Bronchial epithelial cell (primary cell): ENCODE measurements at regions not wholly inside any gene's neighbourhood (a gene's known extent, or its start where the extent isn't known, plus 50 kb on each side); places are given as distances from the start of the nearest gene placed in this dataset.

Experiments
- DNase-seq: peaks from one replicate; pipeline ENCODE4 v3.0.0-alpha.2; 2010; ENCODE audit warnings: low read depth
- FAIRE-seq: peaks from 2 replicates; lab custom pipeline; 2011; peaks lifted over from hg19 to GRCh38; lab: Jason Lieb, UNC
- H3K27me3 ChIP-seq: 2 replicates; pipeline ENCODE4 v1.5.1; 2011; ENCODE audit warnings: low read length; ENCODE audit not compliant: control insufficient read depth, insufficient read depth
- H3K36me3 ChIP-seq: 2 replicates; pipeline ENCODE4 v1.5.1; 2011; ENCODE audit warnings: low read length; ENCODE audit not compliant: control insufficient read depth, insufficient read depth
- H3K4me3 ChIP-seq: 2 replicates; pipeline ENCODE4 v1.5.1; 2011; ENCODE audit warnings: mild to moderate bottlenecking, low read depth, low read length, control low read depth
- TF ChIP-seq, protein P1 (sequence below): IDR thresholded peaks from 2 replicates; pipeline ENCODE4 v1.5.1; 2011; ENCODE audit warnings: mild to moderate bottlenecking, moderate library complexity, low read length, control low read depth, inconsistent platforms; ENCODE audit not compliant: insufficient read depth, severe bottlenecking

DNA sequence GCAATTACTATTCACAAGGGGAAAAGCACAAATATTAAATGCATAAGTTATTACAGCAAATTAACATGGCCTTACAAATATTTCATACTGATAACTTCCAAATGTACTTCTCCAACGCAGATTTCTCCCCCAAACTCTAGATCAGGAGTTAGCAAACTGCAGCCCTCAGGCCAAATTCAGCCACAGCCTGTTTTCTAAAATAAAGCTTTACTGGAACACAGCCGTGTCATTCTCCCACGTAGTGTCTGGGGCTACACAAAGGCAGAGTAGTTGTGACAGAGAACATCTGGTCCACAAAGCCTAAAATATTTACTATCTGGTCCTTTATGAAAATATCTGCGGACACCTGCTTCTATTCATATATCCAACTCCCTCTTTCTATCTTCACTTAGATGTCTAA is 151.8 kb upstream of the AHR start:
- no peak overlapping the region for H3K4me3 ChIP-seq
- TF ChIP-seq, protein P1, sequence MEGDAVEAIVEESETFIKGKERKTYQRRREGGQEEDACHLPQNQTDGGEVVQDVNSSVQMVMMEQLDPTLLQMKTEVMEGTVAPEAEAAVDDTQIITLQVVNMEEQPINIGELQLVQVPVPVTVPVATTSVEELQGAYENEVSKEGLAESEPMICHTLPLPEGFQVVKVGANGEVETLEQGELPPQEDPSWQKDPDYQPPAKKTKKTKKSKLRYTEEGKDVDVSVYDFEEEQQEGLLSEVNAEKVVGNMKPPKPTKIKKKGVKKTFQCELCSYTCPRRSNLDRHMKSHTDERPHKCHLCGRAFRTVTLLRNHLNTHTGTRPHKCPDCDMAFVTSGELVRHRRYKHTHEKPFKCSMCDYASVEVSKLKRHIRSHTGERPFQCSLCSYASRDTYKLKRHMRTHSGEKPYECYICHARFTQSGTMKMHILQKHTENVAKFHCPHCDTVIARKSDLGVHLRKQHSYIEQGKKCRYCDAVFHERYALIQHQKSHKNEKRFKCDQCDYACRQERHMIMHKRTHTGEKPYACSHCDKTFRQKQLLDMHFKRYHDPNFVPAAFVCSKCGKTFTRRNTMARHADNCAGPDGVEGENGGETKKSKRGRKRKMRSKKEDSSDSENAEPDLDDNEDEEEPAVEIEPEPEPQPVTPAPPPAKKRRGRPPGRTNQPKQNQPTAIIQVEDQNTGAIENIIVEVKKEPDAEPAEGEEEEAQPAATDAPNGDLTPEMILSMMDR = no peak
- FAIRE-seq (no peak), DNase-seq (no peak)
- no peaks in the 10 kb centered on the region for H3K27me3 ChIP-seq
- H3K36me3 ChIP-seq = no peaks in the 10 kb centered on the region

DNA sequence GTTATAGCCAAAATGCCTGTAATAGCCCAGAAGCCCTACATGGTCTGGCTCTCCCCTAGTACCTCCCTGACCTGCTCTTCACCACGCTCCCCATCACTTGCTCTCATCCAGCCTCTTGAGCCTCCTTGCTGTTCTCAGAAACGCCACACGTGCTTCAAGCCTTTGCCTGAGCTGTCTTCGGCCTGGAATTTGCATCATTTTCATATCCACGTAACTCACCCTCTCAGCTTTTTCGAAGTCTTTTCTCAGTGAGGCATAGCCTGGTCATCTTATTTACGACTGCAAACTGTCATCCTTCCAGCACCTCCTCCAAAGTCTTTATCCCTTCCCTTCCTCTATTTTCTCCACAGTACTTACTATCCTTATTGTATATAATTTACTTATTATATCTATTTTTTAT is 151.0 kb upstream of the AHR start:
- FAIRE-seq (peak; percentile 87), DNase-seq (no peak)
- Histone ChIP-seq H3K27me3 (no peaks in the 10 kb centered on the region), H3K36me3 (no peaks in the 10 kb centered on the region), H3K4me3 (no peak overlapping the region)
- TF ChIP-seq, protein P1 = no peak

DNA sequence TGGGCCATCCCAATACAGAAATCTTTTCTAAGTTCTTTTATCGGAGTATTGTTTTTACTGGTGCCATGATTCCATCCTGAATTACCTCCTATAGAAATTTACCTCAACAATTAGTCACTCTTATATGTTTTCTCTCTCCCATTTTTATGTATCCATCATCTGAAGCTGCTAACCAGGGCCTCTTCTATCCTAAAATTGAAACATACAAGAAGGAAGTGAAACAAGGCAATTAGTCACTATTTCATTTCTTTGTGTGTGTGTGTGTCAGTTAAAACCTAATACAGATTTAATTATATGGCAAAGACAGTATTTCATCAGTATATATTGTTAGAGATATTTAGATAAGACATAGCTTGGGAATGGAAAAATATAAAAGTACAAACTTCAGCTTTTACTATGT is 148.4 kb upstream of the AHR start:
- Histone ChIP-seq H3K4me3 (no peak overlapping the region), H3K36me3 (no peaks in the 10 kb centered on the region), H3K27me3 (no peaks in the 10 kb centered on the region)
- TF ChIP-seq, protein P1 = no peak
- FAIRE-seq (no peak), DNase-seq (no peak)

DNA sequence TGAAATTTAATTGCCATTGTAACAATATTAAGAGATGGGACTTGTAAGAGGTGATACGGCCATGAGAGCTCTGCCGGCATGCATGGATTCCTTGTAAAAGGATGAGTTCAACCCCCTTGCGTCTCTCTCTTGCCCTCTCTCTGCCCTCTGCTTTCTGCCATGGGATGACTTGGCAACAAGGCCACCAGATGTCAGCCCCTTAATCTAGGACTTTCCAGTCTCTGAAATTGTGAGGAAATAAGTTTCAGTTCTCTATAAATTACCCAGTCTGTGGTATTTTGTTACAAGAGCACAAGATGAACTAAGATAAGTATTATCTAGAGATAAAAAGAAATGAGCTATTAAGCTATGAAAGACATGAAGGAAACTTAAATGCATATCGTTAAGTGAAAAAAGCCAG is 145.7 kb upstream of the AHR start:
- TF ChIP-seq, protein P1 = no peak

DNA sequence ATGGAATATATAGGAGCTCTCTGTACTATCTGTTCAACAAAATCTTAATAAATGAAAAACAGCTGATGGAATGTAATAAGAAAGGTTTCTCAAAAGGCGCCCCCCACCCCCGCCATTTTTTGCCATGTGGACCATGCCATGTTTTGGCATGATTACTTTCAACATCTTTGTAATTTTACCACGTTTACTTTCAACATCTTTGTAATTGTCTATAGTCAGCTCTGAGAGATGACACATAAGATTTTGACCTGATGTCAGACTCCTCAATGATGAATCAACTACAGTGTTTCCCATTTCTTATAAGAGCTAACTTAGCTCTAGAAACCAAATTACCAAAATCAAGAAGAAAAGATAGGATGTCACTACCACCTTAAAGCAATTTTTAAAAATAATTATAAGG is 144.9 kb upstream of the AHR start:
- Histone ChIP-seq H3K4me3 (no peak overlapping the region), H3K36me3 (no peaks in the 10 kb centered on the region), H3K27me3 (no peaks in the 10 kb centered on the region)
- TF ChIP-seq, protein P1 = no peak
- DNase-seq (peak; percentile 29), FAIRE-seq (no peak)

More for the DNA sequence above, 145.7 kb upstream of the AHR start:
- FAIRE-seq = no peak
- Histone ChIP-seq H3K36me3 (no peaks in the 10 kb centered on the region), H3K27me3 (no peaks in the 10 kb centered on the region), H3K4me3 (no peak overlapping the region)
- DNase-seq = no peak

DNA sequence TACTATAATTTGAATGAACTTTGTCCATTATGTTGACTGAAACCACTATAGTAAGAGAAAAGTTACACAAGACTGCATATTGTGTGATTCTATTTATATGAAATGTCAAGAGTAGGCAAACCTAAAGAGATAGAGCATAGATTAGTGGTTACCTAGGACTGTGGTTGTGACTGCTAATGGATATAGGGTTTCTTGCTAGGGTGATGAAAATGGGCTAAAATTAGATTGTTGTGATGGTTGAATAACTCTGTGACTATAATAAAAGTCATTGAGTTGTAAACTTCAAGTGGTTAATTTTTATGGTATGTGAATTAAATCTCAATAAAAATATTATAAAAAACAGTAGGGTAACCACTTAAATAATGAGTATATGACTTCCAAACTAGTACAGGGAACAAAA is 142.9 kb upstream of the AHR start:
- TF ChIP-seq, protein P1 = no peak
- FAIRE-seq (no peak), DNase-seq (no peak)

More for the DNA sequence above, 142.9 kb upstream of the AHR start:
- Histone ChIP-seq H3K4me3 (no peak overlapping the region), H3K36me3 (no peaks in the 10 kb centered on the region), H3K27me3 (no peaks in the 10 kb centered on the region)
